BLaER1 treated with 17β-estradiol and CSF1 and Interleukin-3, amounts not matched to agents 10 nM and 100 nM (cell line): ENCODE measurements at regions not wholly inside any gene's neighbourhood (a gene's known extent, or its start where the extent isn't known, plus 50 kb on each side); places are given as distances from the start of the nearest gene placed in this dataset.
"Not testable (repeated sequence)": the region's sequence is repeated elsewhere in the genome, so short reads cannot be mapped to it uniquely, and the experiment has no call there.

Experiments
- H3K27ac ChIP-seq, 11 experiments: shearing (Covaris generic); formaldehyde crosslinking; 2 replicates each; pipeline ENCODE4 v1.8.1; 2022
- H3K27me3 ChIP-seq, 11 experiments: shearing (Covaris generic); formaldehyde crosslinking; 2 replicates each; pipeline ENCODE4 v1.8.1; 2022
- H3K36me3 ChIP-seq, 11 experiments: shearing (Covaris generic); formaldehyde crosslinking; 2 replicates each; pipeline ENCODE4 v1.8.1; 2022
- H3K4me1 ChIP-seq, 10 experiments: shearing (Covaris generic); formaldehyde crosslinking; 2 replicates each; pipeline ENCODE4 v1.8.1; 2022
- H3K4me2 ChIP-seq, 11 experiments: shearing (Covaris generic); formaldehyde crosslinking; 2 replicates each; pipeline ENCODE4 v1.8.1; 2022
- H3K4me3 ChIP-seq, 10 experiments: shearing (Covaris generic); formaldehyde crosslinking; 2 replicates each; pipeline ENCODE4 v1.8.1; 2022
- H3K9ac ChIP-seq, 11 experiments: shearing (Covaris generic); formaldehyde crosslinking; 2 replicates each; pipeline ENCODE4 v1.8.1; 2022
- H3K9me3 ChIP-seq, 11 experiments: shearing (Covaris generic); formaldehyde crosslinking; replicated peaks in 1 of 11; 2 replicates each; pipeline ENCODE4 v1.8.1; 2022
- H4K20me1 ChIP-seq, 11 experiments: shearing (Covaris generic); formaldehyde crosslinking; 2 replicates each; pipeline ENCODE4 v1.8.1; 2022
- Cebpa-rat ChIP-seq, 11 experiments: shearing (Covaris generic); IDR thresholded peaks; 2 replicates each; pipeline ENCODE4 v1.8.1; 2022

DNA sequence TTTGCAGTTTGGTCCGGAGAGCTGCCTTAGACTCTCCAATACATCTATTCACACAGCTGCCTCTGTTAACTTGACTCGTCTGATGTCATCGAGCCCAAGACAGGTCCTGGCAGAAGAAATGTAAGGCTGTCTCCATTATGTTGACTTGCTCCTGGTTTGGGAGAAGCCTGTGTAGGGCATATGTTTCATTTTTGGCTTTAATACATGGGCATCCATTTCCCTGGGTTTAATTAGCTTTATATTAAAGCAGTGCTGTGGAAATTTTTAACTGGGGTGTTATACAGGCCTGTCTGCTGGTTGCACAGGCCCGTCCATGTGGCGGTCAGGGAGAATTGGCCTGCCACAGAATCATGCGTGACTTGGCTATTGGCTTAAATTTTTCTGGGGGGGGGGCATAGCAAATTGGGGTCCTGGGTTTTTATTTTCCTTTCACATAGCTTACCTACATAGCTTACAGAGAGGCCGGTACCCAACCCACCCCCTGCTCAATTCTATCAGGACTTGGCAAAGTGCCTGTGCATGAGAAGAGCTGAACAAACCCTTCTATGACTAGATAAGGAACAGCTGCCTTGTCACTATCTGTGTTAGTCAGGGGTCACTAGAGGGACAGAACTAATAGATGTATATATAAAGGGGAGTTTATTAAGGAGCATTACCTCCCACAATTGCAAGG lies 123.5 kb upstream of the WDR1 start:
- no peak overlapping the region for H3K9ac ChIP-seq
- H3K4me1 ChIP-seq: peaks cover 0 to 6% (median 0%) of the 10 kb centered on the region in 10 experiments; a peak in 7 of 20 replicates
- H3K36me3 ChIP-seq: no peaks in the 10 kb centered on the region
- H3K27me3 ChIP-seq: no peaks in the 10 kb centered on the region
- no peak overlapping the region for H3K4me3 ChIP-seq
- H3K4me2 ChIP-seq: no peak overlapping the region
- H3K9me3 ChIP-seq: no peaks in the 10 kb centered on the region
- no peak for TF ChIP-seq Cebpa-rat (IDR thresholded peaks at IDR 0.05)
- H4K20me1 ChIP-seq: no peaks in the 10 kb centered on the region
- H3K27ac ChIP-seq: no peak overlapping the region

DNA sequence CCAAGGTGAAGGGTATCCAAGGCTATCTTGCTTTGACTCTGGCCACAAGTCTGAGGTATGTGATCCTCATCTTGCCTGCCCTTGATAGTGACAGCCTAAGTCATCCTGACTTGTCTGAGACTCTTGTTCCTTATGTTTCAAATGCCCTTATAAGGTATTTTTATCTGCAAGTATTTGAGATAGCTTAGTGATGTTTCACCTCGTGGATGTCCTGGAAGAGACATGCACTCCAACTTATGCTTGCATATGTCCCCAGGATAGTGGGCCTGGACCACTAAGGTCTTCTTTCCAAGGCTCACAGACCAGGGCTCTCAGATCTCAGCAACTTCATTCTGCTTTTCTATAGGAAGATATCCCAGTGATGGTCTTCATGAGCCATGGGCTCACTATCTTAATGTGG lies 120.5 kb upstream of the WDR1 start:
- Histone ChIP-seq H3K4me3 (no peak overlapping the region), H3K27me3 (no peaks in the 10 kb centered on the region), H3K27ac (no peak overlapping the region), H3K4me2 (no peak overlapping the region), H3K4me1 (no peaks in the 10 kb centered on the region), H3K9ac (no peak overlapping the region), H3K36me3 (no peaks in the 10 kb centered on the region), H3K9me3 (no peaks in the 10 kb centered on the region), H4K20me1 (no peaks in the 10 kb centered on the region)
- TF ChIP-seq Cebpa-rat (IDR thresholded peaks at IDR 0.05): no peak

DNA sequence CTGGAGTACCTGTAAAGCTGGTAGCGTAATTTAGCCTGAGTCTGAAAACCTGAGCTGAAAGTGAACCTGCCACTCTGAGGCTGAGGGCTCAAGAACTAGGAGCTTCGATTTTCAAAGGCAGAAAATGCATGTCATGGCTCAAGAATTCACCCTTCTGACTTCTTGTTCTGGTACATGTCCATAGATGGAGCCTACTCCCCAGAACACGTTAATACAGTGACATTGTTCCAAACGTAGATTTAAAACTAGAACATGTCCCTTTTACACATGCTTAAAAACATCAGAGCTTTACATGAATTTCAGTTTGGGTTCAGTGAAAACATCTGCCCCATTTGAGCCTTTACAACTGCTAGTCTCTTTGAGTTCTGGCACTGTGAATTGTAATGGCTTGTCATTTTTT lies 115.5 kb upstream of the WDR1 start:
- H3K4me2 ChIP-seq: no peak overlapping the region
- H3K4me1 ChIP-seq: no peaks in the 10 kb centered on the region
- no peak overlapping the region for H3K4me3 ChIP-seq
- H3K9ac ChIP-seq: no peak overlapping the region
- TF ChIP-seq Cebpa-rat (IDR thresholded peaks at IDR 0.05): no peak
- no peaks in the 10 kb centered on the region for H3K9me3 ChIP-seq
- H3K36me3 ChIP-seq: no peaks in the 10 kb centered on the region
- H4K20me1 ChIP-seq: no peaks in the 10 kb centered on the region
- no peaks in the 10 kb centered on the region for H3K27me3 ChIP-seq
- H3K27ac ChIP-seq: no peak overlapping the region

DNA sequence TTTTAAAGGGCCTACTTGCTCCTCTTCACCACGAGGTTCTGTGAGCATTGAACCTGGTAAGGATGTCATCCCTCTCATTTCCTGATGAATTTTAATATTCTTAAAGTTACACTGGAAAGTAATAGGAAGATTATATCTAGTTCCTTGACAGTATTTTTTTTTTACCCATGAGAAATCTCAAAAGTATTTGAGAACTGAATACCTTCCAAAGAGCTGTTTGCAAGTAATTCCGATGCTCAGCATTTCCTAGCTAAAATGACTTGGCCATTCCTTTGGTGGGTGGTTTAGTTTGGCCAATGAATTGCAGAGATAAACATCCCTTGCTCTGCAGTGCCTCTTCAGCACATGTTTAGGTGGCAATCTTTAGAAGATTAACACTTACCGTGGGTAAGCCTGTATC lies 110.2 kb upstream of the WDR1 start:
- H3K9me3 ChIP-seq: no peaks in the 10 kb centered on the region
- H4K20me1 ChIP-seq: no peaks in the 10 kb centered on the region
- H3K36me3 ChIP-seq: no peaks in the 10 kb centered on the region
- no peaks in the 10 kb centered on the region for H3K27me3 ChIP-seq
- no peak for TF ChIP-seq Cebpa-rat (IDR thresholded peaks at IDR 0.05)
- no peak overlapping the region for H3K4me3 ChIP-seq
- peaks cover 0 to 10% (median 0%) of the 10 kb centered on the region in 10 experiments; a peak in 2 of 20 replicates for H3K4me1 ChIP-seq
- no peak overlapping the region for H3K4me2 ChIP-seq
- no peak overlapping the region for H3K9ac ChIP-seq
- H3K27ac ChIP-seq: no peak overlapping the region

DNA sequence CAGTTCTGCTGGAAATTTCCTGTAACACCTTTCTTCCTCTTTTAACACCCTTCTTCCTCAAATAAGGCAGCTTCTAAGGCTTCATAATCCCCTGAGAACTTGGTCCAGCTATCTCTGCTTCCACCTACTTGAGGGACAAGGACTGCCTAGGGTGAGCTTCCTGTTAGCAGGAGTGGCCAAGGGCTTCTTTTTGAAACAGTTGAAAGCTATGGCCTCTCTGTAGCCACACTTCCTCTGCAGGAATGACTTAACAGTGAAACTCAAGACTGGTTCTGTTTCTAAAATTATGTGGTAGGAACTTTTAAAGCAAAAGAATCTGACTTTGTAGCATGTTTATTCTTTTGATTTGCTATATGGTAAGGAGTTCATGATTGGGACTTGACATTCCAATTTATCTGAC lies 108.5 kb upstream of the WDR1 start:
- H4K20me1 ChIP-seq: no peaks in the 10 kb centered on the region

DNA sequence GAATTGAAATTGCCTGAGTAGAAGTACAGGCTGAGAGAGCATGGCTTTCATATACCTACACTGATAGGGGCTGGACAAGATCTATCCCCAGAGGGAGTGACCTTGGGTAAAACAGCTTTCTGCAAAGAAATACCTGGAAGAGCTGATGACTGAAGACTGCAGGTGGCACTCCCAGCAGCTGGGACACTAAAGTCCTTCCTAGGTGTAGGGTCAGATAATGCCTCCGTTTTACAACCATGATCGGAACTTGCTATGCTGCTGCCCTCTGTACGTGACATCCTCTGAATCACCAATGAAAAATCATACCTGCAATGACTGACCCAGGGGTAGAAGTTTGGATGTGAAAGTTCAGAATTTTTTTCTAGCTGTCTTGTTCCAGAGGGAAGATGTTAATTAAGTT lies 107.2 kb upstream of the WDR1 start:
- no peak for TF ChIP-seq Cebpa-rat (IDR thresholded peaks at IDR 0.05)
- Histone ChIP-seq H4K20me1 (no peaks in the 10 kb centered on the region), H3K9ac (no peak overlapping the region), H3K9me3 (no peaks in the 10 kb centered on the region), H3K4me1 (peaks cover 0 to 10% (median 0%) of the 10 kb centered on the region in 10 experiments; a peak in 2 of 20 replicates), H3K27ac (no peak overlapping the region), H3K4me3 (no peak overlapping the region), H3K4me2 (no peak overlapping the region), H3K27me3 (no peaks in the 10 kb centered on the region), H3K36me3 (no peaks in the 10 kb centered on the region)

More for the DNA sequence above, 108.5 kb upstream of the WDR1 start:
- H3K27me3 ChIP-seq: no peaks in the 10 kb centered on the region
- no peak overlapping the region for H3K27ac ChIP-seq
- H3K9me3 ChIP-seq: no peaks in the 10 kb centered on the region
- H3K4me1 ChIP-seq: peaks cover 0 to 10% (median 0%) of the 10 kb centered on the region in 10 experiments; a peak in 2 of 20 replicates
- no peak overlapping the region for H3K4me3 ChIP-seq
- H3K9ac ChIP-seq: no peak overlapping the region
- no peak for TF ChIP-seq Cebpa-rat (IDR thresholded peaks at IDR 0.05)
- no peaks in the 10 kb centered on the region for H3K36me3 ChIP-seq
- no peak overlapping the region for H3K4me2 ChIP-seq

DNA sequence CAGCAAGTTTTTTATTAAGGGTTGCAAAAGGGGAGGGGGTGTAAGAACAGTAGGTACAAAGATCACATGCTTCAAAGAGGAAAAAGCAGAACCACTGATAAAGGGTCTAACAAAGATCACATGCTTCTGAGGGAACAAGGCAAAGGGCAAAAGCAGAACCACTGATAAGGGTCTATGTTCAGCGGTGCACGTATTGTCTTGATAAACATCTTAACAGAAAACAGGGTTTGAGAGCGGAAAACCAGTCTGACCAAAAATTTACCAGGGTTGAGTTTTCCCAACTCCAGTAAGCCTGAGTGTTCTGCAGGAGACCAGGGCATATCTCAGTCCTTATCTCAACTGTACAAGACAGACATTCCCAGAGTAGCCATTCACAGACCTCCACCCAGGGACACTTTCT lies 96.9 kb upstream of the WDR1 start:
- peaks cover 0 to 10% (median 0%) of the 10 kb centered on the region in 11 experiments; a peak in 2 of 22 replicates for H3K9me3 ChIP-seq
- not testable (repeated sequence) for H3K9ac ChIP-seq, H3K27me3 ChIP-seq, H4K20me1 ChIP-seq, H3K4me2 ChIP-seq, H3K27ac ChIP-seq, H3K4me3 ChIP-seq, H3K36me3 ChIP-seq, H3K4me1 ChIP-seq

DNA sequence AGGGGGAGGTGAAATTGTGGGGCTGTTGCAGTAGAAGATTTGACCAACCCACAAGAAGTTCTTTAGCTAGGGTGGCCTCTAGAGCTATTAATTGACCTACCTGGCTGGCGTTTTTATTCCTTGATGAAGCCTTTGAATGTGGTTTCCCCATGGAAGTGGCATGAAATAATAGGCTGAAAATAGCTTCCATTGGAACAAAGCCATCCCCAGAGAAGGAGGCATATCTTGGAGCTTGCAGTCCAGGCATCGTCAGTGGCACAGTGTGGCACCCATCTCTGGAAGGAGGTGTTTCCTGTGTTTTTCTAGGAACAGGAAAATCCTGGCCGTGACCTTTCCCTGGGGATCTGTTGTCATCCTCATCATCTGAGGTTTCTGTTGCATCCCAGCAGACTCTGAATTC lies 96.3 kb upstream of the WDR1 start:
- TF ChIP-seq Cebpa-rat (IDR thresholded peaks at IDR 0.05): no peak
- Histone ChIP-seq H3K4me1 (no peaks in the 10 kb centered on the region), H3K27ac (no peak overlapping the region), H3K36me3 (no peaks in the 10 kb centered on the region), H3K27me3 (no peaks in the 10 kb centered on the region), H3K9ac (no peak overlapping the region), H3K9me3 (peaks cover 0 to 10% (median 0%) of the 10 kb centered on the region in 11 experiments; a peak in 2 of 22 replicates), H4K20me1 (no peaks in the 10 kb centered on the region), H3K4me3 (no peak overlapping the region), H3K4me2 (no peak overlapping the region)

DNA sequence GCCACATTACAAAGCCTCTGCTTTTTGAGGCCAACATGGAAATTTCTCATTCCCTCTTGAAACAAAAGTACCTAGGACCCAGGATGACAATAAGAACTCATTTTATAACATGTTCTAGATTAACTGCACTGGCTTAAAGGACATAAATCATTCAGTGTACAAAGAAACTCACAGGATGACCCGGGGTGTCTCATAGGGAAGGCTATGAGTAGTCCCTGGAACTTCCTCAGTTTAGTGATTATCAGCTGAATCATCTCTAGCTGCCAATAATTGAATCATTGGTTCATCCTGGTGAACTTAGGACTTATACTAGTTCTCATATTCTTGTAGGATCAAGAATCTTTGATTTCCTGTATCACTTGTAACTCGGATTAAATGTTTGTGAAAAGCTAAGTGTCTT lies 95.8 kb upstream of the WDR1 start:
- TF ChIP-seq Cebpa-rat (IDR thresholded peaks at IDR 0.05): no peak
- no peak overlapping the region for H3K27ac ChIP-seq
- no peak overlapping the region for H3K4me3 ChIP-seq
- no peaks in the 10 kb centered on the region for H4K20me1 ChIP-seq
- H3K27me3 ChIP-seq: no peaks in the 10 kb centered on the region
- peaks cover 0 to 10% (median 0%) of the 10 kb centered on the region in 11 experiments; a peak in 2 of 22 replicates for H3K9me3 ChIP-seq
- no peaks in the 10 kb centered on the region for H3K36me3 ChIP-seq
- no peak overlapping the region for H3K4me2 ChIP-seq
- no peaks in the 10 kb centered on the region for H3K4me1 ChIP-seq
- no peak overlapping the region for H3K9ac ChIP-seq

DNA sequence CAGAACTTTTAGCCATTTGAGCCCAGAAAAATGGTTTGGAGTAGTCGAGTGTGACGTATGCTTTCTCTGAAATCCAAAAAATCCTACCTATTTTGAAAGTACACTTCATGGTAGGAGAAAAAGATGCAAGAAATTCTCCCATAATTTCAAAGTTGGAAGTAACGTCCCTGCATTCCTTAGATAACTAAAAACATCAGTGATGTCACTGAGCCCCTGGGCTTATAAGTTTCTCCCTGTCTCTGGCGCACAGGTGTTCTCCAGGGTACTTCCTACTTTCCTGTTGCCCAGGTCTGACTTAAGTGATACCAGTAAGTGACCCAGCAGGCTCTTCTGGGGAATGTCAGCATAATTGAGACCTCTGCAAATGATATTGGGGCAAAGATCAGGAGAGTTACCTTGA lies 90.5 kb upstream of the WDR1 start:
- Histone ChIP-seq H3K9me3 (no peaks in the 10 kb centered on the region), H3K9ac (no peak overlapping the region), H3K27ac (no peak overlapping the region), H3K27me3 (no peaks in the 10 kb centered on the region), H3K36me3 (no peaks in the 10 kb centered on the region), H3K4me3 (no peak overlapping the region), H3K4me1 (no peaks in the 10 kb centered on the region), H4K20me1 (no peaks in the 10 kb centered on the region), H3K4me2 (no peak overlapping the region)
- TF ChIP-seq Cebpa-rat (IDR thresholded peaks at IDR 0.05): no peak
